Endothelial cell of umbilical vein (primary cell): ENCODE measurements at regions not wholly inside any gene's neighbourhood (a gene's known extent, or its start where the extent isn't known, plus 50 kb on each side); places are given as distances from the start of the nearest gene placed in this dataset.

Source experiments
- BruUV-seq: library from RNA; stranded (reverse); fragments of 400-500 nt; replicated peaks from 2 replicates; lab custom pipeline; 2021; lab: Mats Ljungman, UMichigan
- CTCF ChIA-PET: fragments of 300-600, 350-600 bp; sonication (Branson Sonifier 250); formaldehyde crosslinking; loops from one replicate; lab custom pipeline; 2021; ENCODE audit warnings: antibody characterized with exemption, inconsistent platforms; lab: Charles Lee
- POLR2A ChIA-PET: fragments of 300-600, 350-600 bp; sonication (Branson Sonifier 250); formaldehyde crosslinking; loops from one replicate; lab custom pipeline; 2021; ENCODE audit warnings: antibody characterized with exemption, inconsistent platforms; lab: Charles Lee
- DNase-seq: peaks from one replicate; pipeline ENCODE4 v3.0.0-alpha.2; 2011; ENCODE audit warnings: low read depth, low spot score
- FAIRE-seq: peaks from 2 replicates; lab custom pipeline; 2011; peaks lifted over from hg19 to GRCh38; lab: Jason Lieb, UNC
- H2AFZ ChIP-seq: 2 replicates; pipeline ENCODE4 v1.6.0; 2012; ENCODE audit warnings: low read depth, low read length, control low read depth, inconsistent platforms
- H3K27ac ChIP-seq: 2 replicates; pipeline ENCODE4 v1.5.1; 2011; ENCODE audit warnings: low read depth, mild to moderate bottlenecking, control low read depth, low read length, moderate library complexity; ENCODE audit not compliant: insufficient read depth
- H3K27me3 ChIP-seq, 2 experiments: 2 replicates each; pipeline versions ENCODE4 v1.6.0 to v1.6.1; 2011; ENCODE audit warnings: low read length in 2 of 2, mixed read lengths in 1 of 2; ENCODE audit not compliant: control insufficient read depth in 2 of 2, insufficient read depth in 2 of 2
- H3K36me3 ChIP-seq, 2 experiments: 2 replicates in 1 of 2; 3 replicates in 1 of 2; pipeline ENCODE4 v1.5.1; 2011; ENCODE audit warnings: low read length in 2 of 2, mild to moderate bottlenecking in 1 of 2, moderate library complexity in 1 of 2; ENCODE audit not compliant: control insufficient read depth in 2 of 2, insufficient read depth in 2 of 2; ENCODE audit errors: extremely low read depth in 1 of 2
- H3K4me1 ChIP-seq: 3 replicates; pipeline ENCODE4 v1.5.1; 2011; ENCODE audit warnings: mild to moderate bottlenecking, low read length; ENCODE audit not compliant: control insufficient read depth, insufficient read depth; ENCODE audit errors: extremely low read depth
- H3K4me2 ChIP-seq: 2 replicates; pipeline ENCODE4 v1.6.1; 2011; ENCODE audit warnings: low read length, control low read depth, mixed read lengths; ENCODE audit not compliant: insufficient read depth
- H3K4me3 ChIP-seq, 3 experiments: fragments of 200-600 bp in 1 of 3; sonication (generic), shearing (Covaris generic) in 1 of 3; replicated peaks in 1 of 3; 2 replicates each; pipeline ENCODE4 v1.5.1; 2011 to 2016; ENCODE audit warnings: control low read depth in 3 of 3, low read length in 3 of 3, mild to moderate bottlenecking in 2 of 3, inconsistent platforms in 1 of 3, low read depth in 1 of 3, moderate library complexity in 1 of 3; ENCODE audit not compliant: insufficient read depth in 1 of 3
- H3K79me2 ChIP-seq: 2 replicates; pipeline ENCODE4 v1.6.0; 2012; ENCODE audit warnings: low read length, inconsistent platforms; ENCODE audit not compliant: control insufficient read depth, insufficient read depth
- H3K9ac ChIP-seq: replicated peaks from 2 replicates; pipeline ENCODE3; 2011; ENCODE audit warnings: low read length, control low read depth; ENCODE audit not compliant: insufficient read depth; ENCODE audit errors: extremely low read depth
- H3K9me1 ChIP-seq: replicated peaks from 3 replicates; pipeline ENCODE4 v1.6.0; 2011; ENCODE audit warnings: mild to moderate bottlenecking, low read length; ENCODE audit not compliant: control insufficient read depth, insufficient read depth; ENCODE audit errors: extremely low read depth
- H3K9me3 ChIP-seq: replicated peaks from 2 replicates; pipeline ENCODE4 v1.5.1; 2012; ENCODE audit warnings: low read length, inconsistent platforms; ENCODE audit not compliant: control insufficient read depth, insufficient read depth
- H4K20me1 ChIP-seq: replicated peaks from 2 replicates; pipeline ENCODE3; 2011; ENCODE audit warnings: mild to moderate bottlenecking, low read length; ENCODE audit not compliant: control insufficient read depth, insufficient read depth; ENCODE audit errors: extremely low read depth
- EZH2 ChIP-seq: IDR thresholded peaks from 2 replicates; pipeline ENCODE4 v1.6.1; 2012; ENCODE audit warnings: borderline replicate concordance, low read depth, mild to moderate bottlenecking, moderate library complexity, low read length, inconsistent platforms; ENCODE audit not compliant: severe bottlenecking
- FOS ChIP-seq: IDR thresholded peaks from 2 replicates; pipeline ENCODE4 v1.6.1; 2011; ENCODE audit warnings: mild to moderate bottlenecking, low read length, moderate library complexity, borderline replicate concordance; ENCODE audit not compliant: insufficient read depth
- GATA2 ChIP-seq: IDR thresholded peaks from 2 replicates; pipeline ENCODE4 v1.7.0; 2011; ENCODE audit warnings: low read depth, mild to moderate bottlenecking, moderate library complexity, mixed read lengths, low read length; ENCODE audit not compliant: insufficient read length, insufficient read depth
- JUN ChIP-seq: IDR thresholded peaks from 2 replicates; pipeline ENCODE4 v1.6.1; 2011; ENCODE audit warnings: borderline replicate concordance, low read depth; ENCODE audit not compliant: insufficient read length, insufficient read depth
- MAX ChIP-seq: IDR thresholded peaks from 2 replicates; pipeline ENCODE4 v1.6.1; 2011; ENCODE audit not compliant: insufficient read depth, insufficient read length
- MYC ChIP-seq: IDR thresholded peaks from one replicate; pipeline ENCODE4 v1.6.1; 2011; ENCODE audit warnings: mild to moderate bottlenecking, low read depth, low read length
- POLR2A ChIP-seq: IDR thresholded peaks from 2 replicates; pipeline ENCODE4 v1.6.1; 2012; ENCODE audit warnings: low read depth, mild to moderate bottlenecking, control low read depth, low read length
- POLR2AphosphoS5 ChIP-seq: IDR thresholded peaks from 2 replicates; pipeline ENCODE4 v1.6.1; 2012; ENCODE audit warnings: low read depth, mild to moderate bottlenecking, control low read depth, low read length, moderate library complexity; ENCODE audit not compliant: insufficient read depth
- dilution Hi-C: fragments of 300-500 bp; cut with MboI; formaldehyde crosslinking; loops from one replicate; pipeline ENCODE4 v1.15.0; 2019; ENCODE audit warnings: low sequenced_read_pairs; ENCODE audit not compliant: extremely low pct_ligation_motif_present
- intact Hi-C: fragments of 100-400 bp; cut with micrococcal nuclease; formaldehyde crosslinking; loops from one replicate; pipeline ENCODE4 v1.10.0; 2022
- TF ChIP-seq, protein P1 (sequence below), 2 donors: IDR thresholded peaks; 1 replicate in 1 of 2; 2 replicates in 1 of 2; pipeline ENCODE4 v1.5.1; 2011; ENCODE audit warnings: low read length in 2 of 2, mild to moderate bottlenecking in 2 of 2, moderate library complexity in 2 of 2, control low read depth in 1 of 2, inconsistent platforms in 1 of 2, low read depth in 1 of 2; ENCODE audit not compliant: insufficient read depth in 1 of 2; ENCODE audit errors: extremely low read depth in 1 of 2

- ChIA-PET POLR2A (no interaction called here), CTCF (no interaction called here)
- Histone ChIP-seq H3K9me3 (no peaks in the 10 kb centered on the region), H4K20me1 (no peaks in the 10 kb centered on the region), H3K4me1 (no peaks in the 10 kb centered on the region), H3K9ac (no peak overlapping the region), H3K4me3 (no peak overlapping the region), H3K79me2 (no peaks in the 10 kb centered on the region), H3K36me3 (no peaks in the 10 kb centered on the region), H3K4me2 (no peak overlapping the region), H3K9me1 (no peaks in the 10 kb centered on the region), H3K27ac (no peak overlapping the region), H2AFZ (no peak overlapping the region), H3K27me3 (no peaks in the 10 kb centered on the region)
- no TSS peak for BruUV-seq
- intact Hi-C loops (no loop called here), dilution Hi-C loops (no loop called here)
- DNase-seq, result no peak
- TF ChIP-seq EZH2, result no peak
- TF ChIP-seq MAX, result no peak
- TF ChIP-seq POLR2AphosphoS5, result no peak
- TF ChIP-seq FOS, result no peak
- TF ChIP-seq JUN, result no peak
- no peak for TF ChIP-seq MYC
- no peak for TF ChIP-seq POLR2A
- TF ChIP-seq GATA2, result no peak
- TF ChIP-seq, protein P1, sequence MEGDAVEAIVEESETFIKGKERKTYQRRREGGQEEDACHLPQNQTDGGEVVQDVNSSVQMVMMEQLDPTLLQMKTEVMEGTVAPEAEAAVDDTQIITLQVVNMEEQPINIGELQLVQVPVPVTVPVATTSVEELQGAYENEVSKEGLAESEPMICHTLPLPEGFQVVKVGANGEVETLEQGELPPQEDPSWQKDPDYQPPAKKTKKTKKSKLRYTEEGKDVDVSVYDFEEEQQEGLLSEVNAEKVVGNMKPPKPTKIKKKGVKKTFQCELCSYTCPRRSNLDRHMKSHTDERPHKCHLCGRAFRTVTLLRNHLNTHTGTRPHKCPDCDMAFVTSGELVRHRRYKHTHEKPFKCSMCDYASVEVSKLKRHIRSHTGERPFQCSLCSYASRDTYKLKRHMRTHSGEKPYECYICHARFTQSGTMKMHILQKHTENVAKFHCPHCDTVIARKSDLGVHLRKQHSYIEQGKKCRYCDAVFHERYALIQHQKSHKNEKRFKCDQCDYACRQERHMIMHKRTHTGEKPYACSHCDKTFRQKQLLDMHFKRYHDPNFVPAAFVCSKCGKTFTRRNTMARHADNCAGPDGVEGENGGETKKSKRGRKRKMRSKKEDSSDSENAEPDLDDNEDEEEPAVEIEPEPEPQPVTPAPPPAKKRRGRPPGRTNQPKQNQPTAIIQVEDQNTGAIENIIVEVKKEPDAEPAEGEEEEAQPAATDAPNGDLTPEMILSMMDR (IDR thresholded peaks at IDR 0.05; ENCODE audit: extremely low read depth in 1 of 2, insufficient read depth in 1 of 2, low read depth in 1 of 2, low read length in 2 of 2), result no peak
- FAIRE-seq, result no peak
These were observed 474.3 kb downstream of the TBC1D22A start for GRCh38 chr22:47236718-47237117.
